MM.1S (cell line): ENCODE measurements at regions not wholly inside any gene's neighbourhood (a gene's known extent, or its start where the extent isn't known, plus 50 kb on each side); places are given as distances from the start of the nearest gene placed in this dataset.

Experiments
- CTCF ChIP-seq: fragments of 300-600 bp; sonication (generic); IDR thresholded peaks from 2 replicates; pipeline ENCODE4 v1.5.1; 2016; ENCODE audit warnings: antibody characterized with exemption, low read length, mixed read lengths
- EZH2 ChIP-seq: fragments of 300-600 bp; sonication (generic); optimal IDR thresholded peaks from 2 replicates; pipeline ENCODE3; 2017; ENCODE audit warnings: low read depth, mild to moderate bottlenecking, antibody characterized with exemption, low read length, mixed read lengths
- EZH2phosphoT487 ChIP-seq: fragments of 300-600 bp; sonication (generic); IDR thresholded peaks from 2 replicates; pipeline ENCODE4 v1.6.1; 2018; ENCODE audit warnings: antibody characterized with exemption, low read length

- no peak for TF ChIP-seq CTCF
- TF ChIP-seq EZH2phosphoT487: no peak
- no peak for TF ChIP-seq EZH2
Observed at GRCh38 chr12:127657036-127657435, 609.9 kb upstream of the TMEM132C start.
